H9 (cell line): ENCODE measurements at regions not wholly inside any gene's neighbourhood (a gene's known extent, or its start where the extent isn't known, plus 50 kb on each side); places are given as distances from the start of the nearest gene placed in this dataset.

ENCODE experiments used
- DNase-seq: peaks from one replicate; pipeline ENCODE4 v3.0.0-alpha.2; 2017
- H2AFZ ChIP-seq: one replicate; pipeline ENCODE4 v1.6.1; 2013; ENCODE audit warnings: mild to moderate bottlenecking, low read length, control low read depth, moderate library complexity
- H2AK5ac ChIP-seq: 2 replicates; pipeline ENCODE4 v1.6.1; 2013; ENCODE audit warnings: low read length, control low read depth, mixed read lengths; ENCODE audit not compliant: insufficient read length
- H2BK120ac ChIP-seq: one replicate; pipeline ENCODE4 v1.6.1; 2013; ENCODE audit warnings: low read depth, mild to moderate bottlenecking, low read length, control low read depth, inconsistent platforms; ENCODE audit not compliant: poor library complexity, severe bottlenecking
- H2BK12ac ChIP-seq: 2 replicates; pipeline ENCODE4 v1.6.1; 2013; ENCODE audit warnings: low read length, control low read depth, mixed read lengths, low read depth; ENCODE audit not compliant: insufficient read length
- H2BK15ac ChIP-seq: 2 replicates; pipeline ENCODE4 v1.6.1; 2013; ENCODE audit warnings: low read depth, low read length, control low read depth
- H2BK20ac ChIP-seq: one replicate; pipeline ENCODE4 v1.6.1; 2013; ENCODE audit warnings: low read depth, mild to moderate bottlenecking, low read length, control low read depth, inconsistent platforms; ENCODE audit not compliant: poor library complexity, severe bottlenecking
- H2BK5ac ChIP-seq: 2 replicates; pipeline ENCODE4 v1.6.1; 2013; ENCODE audit warnings: low read length, control low read depth, mixed read lengths; ENCODE audit not compliant: insufficient read length
- H3K14ac ChIP-seq: 2 replicates; pipeline ENCODE4 v1.6.1; 2013; ENCODE audit warnings: low read length, control low read depth; ENCODE audit not compliant: insufficient read depth
- H3K18ac ChIP-seq: 2 replicates; pipeline ENCODE4 v1.6.1; 2013; ENCODE audit warnings: low read depth, mild to moderate bottlenecking, mixed read lengths, low read length, control low read depth; ENCODE audit not compliant: insufficient read length
- H3K23ac ChIP-seq: 2 replicates; pipeline ENCODE4 v1.6.1; 2013; ENCODE audit warnings: low read length, control low read depth, mixed read lengths, low read depth; ENCODE audit not compliant: insufficient read length
- H3K23me2 ChIP-seq: 2 replicates; pipeline ENCODE4 v1.6.1; 2013; ENCODE audit warnings: low read depth, mild to moderate bottlenecking, mixed read lengths, low read length, control low read depth; ENCODE audit not compliant: insufficient read length, poor library complexity, severe bottlenecking
- H3K27ac ChIP-seq: 2 replicates; pipeline ENCODE4 v1.5.1; 2013; ENCODE audit warnings: low read length, control low read depth, mixed read lengths, low read depth; ENCODE audit not compliant: insufficient read length
- H3K27me3 ChIP-seq: 2 replicates; pipeline ENCODE4 v1.6.1; 2013; ENCODE audit warnings: low read length, control low read depth, inconsistent platforms; ENCODE audit not compliant: insufficient read depth
- H3K4ac ChIP-seq: 2 replicates; pipeline ENCODE4 v1.6.1; 2013; ENCODE audit warnings: low read depth, mild to moderate bottlenecking, control low read depth, inconsistent platforms, low read length, moderate library complexity
- H3K4me1 ChIP-seq: 2 replicates; pipeline ENCODE4 v1.6.1; 2013; ENCODE audit warnings: low read length, control low read depth, inconsistent platforms; ENCODE audit not compliant: insufficient read depth
- H3K4me2 ChIP-seq: 2 replicates; pipeline ENCODE4 v1.6.1; 2013; ENCODE audit warnings: low read length, control low read depth, mixed read lengths; ENCODE audit not compliant: insufficient read length, insufficient read depth
- H3K56ac ChIP-seq: 2 replicates; pipeline ENCODE4 v1.6.1; 2013; ENCODE audit warnings: low read depth, mild to moderate bottlenecking, mixed read lengths, low read length, control low read depth; ENCODE audit not compliant: insufficient read length
- H3K79me1 ChIP-seq: 2 replicates; pipeline ENCODE4 v1.6.1; 2013; ENCODE audit warnings: low read depth, mild to moderate bottlenecking, moderate library complexity, low read length, control low read depth, inconsistent platforms; ENCODE audit not compliant: insufficient read depth, poor library complexity, severe bottlenecking
- H3K79me2 ChIP-seq: 2 replicates; pipeline ENCODE4 v1.6.1; 2013; ENCODE audit warnings: low read length, control low read depth, inconsistent platforms; ENCODE audit not compliant: insufficient read depth
- H3K9ac ChIP-seq: 2 replicates; pipeline ENCODE4 v1.6.1; 2013; ENCODE audit warnings: low read length, control low read depth, mixed read lengths; ENCODE audit not compliant: insufficient read length; ENCODE audit errors: extremely low read depth
- H3K9me3 ChIP-seq: one replicate; pipeline ENCODE4 v1.6.1; 2013; ENCODE audit warnings: low read depth, low read length, inconsistent platforms; ENCODE audit not compliant: control insufficient read depth
- H3T11ph ChIP-seq: one replicate; pipeline ENCODE4 v1.6.1; 2013; ENCODE audit warnings: mild to moderate bottlenecking, low read length, control low read depth, inconsistent platforms
- H4K20me1 ChIP-seq: one replicate; pipeline ENCODE4 v1.6.1; 2013; ENCODE audit not compliant: control insufficient read depth, insufficient read length, insufficient read depth
- H4K5ac ChIP-seq: 2 replicates; pipeline ENCODE4 v1.6.1; 2013; ENCODE audit warnings: low read depth, mild to moderate bottlenecking, mixed read lengths, low read length, control low read depth; ENCODE audit not compliant: insufficient read length
- H4K8ac ChIP-seq: replicated peaks from 2 replicates; pipeline ENCODE4 v1.6.1; 2013; ENCODE audit warnings: low read length, control low read depth, mixed read lengths, low read depth; ENCODE audit not compliant: insufficient read length
- H4K91ac ChIP-seq: 2 replicates; pipeline ENCODE4 v1.6.1; 2013; ENCODE audit warnings: low read depth, mild to moderate bottlenecking, moderate library complexity, mixed read lengths, low read length, control low read depth; ENCODE audit not compliant: insufficient read length
- H3K27ac Mint-ChIP-seq, 3 experiments: 2 replicates in 2 of 3; 3 replicates in 1 of 3; pipeline ENCODE4 v1.8.0; 2020 to 2021; ENCODE audit warnings: mixed read lengths in 3 of 3, mild to moderate bottlenecking in 1 of 3, moderate library complexity in 1 of 3
- H3K27me3 Mint-ChIP-seq: 2 replicates; pipeline ENCODE4 v1.8.0; 2021; ENCODE audit warnings: low read depth, mild to moderate bottlenecking, moderate library complexity, mixed read lengths
- H3K36me3 Mint-ChIP-seq, 3 experiments: 2 replicates in 2 of 3; 3 replicates in 1 of 3; pipeline ENCODE4 v1.8.0; 2020 to 2021; ENCODE audit warnings: low read depth in 3 of 3, mixed read lengths in 3 of 3; ENCODE audit not compliant: insufficient read depth in 1 of 3
- H3K4me1 Mint-ChIP-seq, 2 experiments: 2 replicates each; pipeline ENCODE4 v1.8.0; 2020; ENCODE audit warnings: mixed read lengths in 2 of 2
- H3K4me3 Mint-ChIP-seq, 2 experiments: 2 replicates in 1 of 2; 3 replicates in 1 of 2; pipeline ENCODE4 v1.8.0; 2020 to 2021; ENCODE audit warnings: mild to moderate bottlenecking in 2 of 2, mixed read lengths in 2 of 2, moderate library complexity in 1 of 2
- H3K9me3 Mint-ChIP-seq, 2 experiments: 2 replicates in 1 of 2; 3 replicates in 1 of 2; pipeline ENCODE4 v1.8.0; 2020; ENCODE audit warnings: mild to moderate bottlenecking in 2 of 2, mixed read lengths in 2 of 2, moderate library complexity in 1 of 2
- CTCF ChIP-seq: fragments of 200-600 bp; sonication (generic); conservative IDR thresholded peaks from 3 replicates; pipeline ENCODE4 v1.8.0; 2021; ENCODE audit warnings: antibody characterized with exemption, mild to moderate bottlenecking
- WGBS: extraction: QIAGEN DNeasy Blood & Tissue Kit; methylation state at CpG from one replicate; pipeline ENCODE4 v1.1.7; 2013; ENCODE audit warnings: missing lambda C conversion rate, low lambda C conversion rate, mixed read lengths; ENCODE audit not compliant: insufficient read length; ENCODE audit errors: extremely low coverage; 5-methylcytosine and 5-hydroxymethylcytosine counted together

GRCh38 chr5:61967681-61968080, 338.3 kb upstream of the KIF2A start:
- Histone ChIP-seq H3K27ac (no peak overlapping the region), H3K79me2 (no peaks in the 10 kb centered on the region), H3K23me2 (no peaks in the 10 kb centered on the region), H2AFZ (no peak overlapping the region), H3T11ph (no peak overlapping the region), H2BK5ac (no peak overlapping the region), H3K4me2 (no peak overlapping the region), H3K18ac (no peak overlapping the region), H3K4ac (no peak overlapping the region), H3K9ac (no peak overlapping the region), H3K9me3 (no peaks in the 10 kb centered on the region), H3K14ac (no peak overlapping the region), H4K8ac (no peak overlapping the region), H2BK120ac (no peak overlapping the region), H3K4me1 (no peaks in the 10 kb centered on the region; the same call in 1 of the 2 replicates), H4K20me1 (no peaks in the 10 kb centered on the region), H2AK5ac (no peak overlapping the region), H3K79me1 (no peaks in the 10 kb centered on the region), H4K91ac (no peak overlapping the region), H2BK12ac (no peak overlapping the region), H2BK20ac (no peak overlapping the region), H3K27me3 (no peaks in the 10 kb centered on the region), H3K23ac (no peak overlapping the region), H4K5ac (no peak overlapping the region), H2BK15ac (no peak overlapping the region), H3K56ac (no peak overlapping the region)
- no peak for TF ChIP-seq CTCF
- H3K4me3 Mint-ChIP-seq: no peak overlapping the region
- no peaks in the 10 kb centered on the region for H3K36me3 Mint-ChIP-seq
- H3K27me3 Mint-ChIP-seq: no peaks in the 10 kb centered on the region; the same call in 1 of the 2 replicates
- no peaks in the 10 kb centered on the region for H3K9me3 Mint-ChIP-seq
- peaks cover 11 to 15% of the 10 kb centered on the region in 2 experiments for H3K4me1 Mint-ChIP-seq
- no peak overlapping the region for H3K27ac Mint-ChIP-seq
- DNase-seq: no peak
- WGBS: no CpG with 5 or more reads among the region's 3 CpGs
